COR-L47 (cell line): ENCODE measurements at regions not wholly inside any gene's neighbourhood (a gene's known extent, or its start where the extent isn't known, plus 50 kb on each side); places are given as distances from the start of the nearest gene placed in this dataset.
"Not testable (repeated sequence)": the region's sequence is repeated elsewhere in the genome, so short reads cannot be mapped to it uniquely, and the experiment has no call there.

Experiments used
- DNase-seq: peaks from one replicate; lab custom pipeline; 2025; lab: John Stamatoyannopoulos, UW

GRCh38 chr16:80915079-80915450, 91.6 kb downstream of the CMC2 start:
- DNase-seq, result no peak

- no peak for DNase-seq
Observed at GRCh38 chr16:80914379-80915078, 92.2 kb downstream of the CMC2 start.

- DNase-seq, result no peak
Observed at GRCh38 chr16:80913397-80913796, 93.3 kb downstream of the CMC2 start.

- DNase-seq, result no peak
Observed at GRCh38 chr16:80912651-80913050, 94.0 kb downstream of the CMC2 start.

- no peak for DNase-seq
Observed at GRCh38 chr16:80910434-80910833, 96.3 kb downstream of the CMC2 start.

- DNase-seq, result no peak
Observed at GRCh38 chr16:80909720-80910119, 97.0 kb downstream of the CMC2 start.

- not testable (repeated sequence) for DNase-seq
Observed at GRCh38 chr16:80906169-80906568, 100.5 kb downstream of the CMC2 start.

- no peak for DNase-seq
Observed at GRCh38 chr16:80903616-80904015, 99.2 kb upstream of the CDYL2 start.

- no peak for DNase-seq
Observed at GRCh38 chr16:80902306-80903110, 98.1 kb upstream of the CDYL2 start.

- no peak for DNase-seq
Observed at GRCh38 chr16:80900593-80900954, 96.2 kb upstream of the CDYL2 start.

- no peak for DNase-seq
Observed at GRCh38 chr16:80899809-80900592, 95.6 kb upstream of the CDYL2 start.

- DNase-seq, result no peak
Observed at GRCh38 chr16:80896776-80897175, 92.4 kb upstream of the CDYL2 start.

GRCh38 chr16:80894091-80894490, 89.7 kb upstream of the CDYL2 start:
- DNase-seq, result no peak

GRCh38 chr16:80893686-80894085, 89.3 kb upstream of the CDYL2 start:
- no peak for DNase-seq

GRCh38 chr16:80892395-80892794, 88.0 kb upstream of the CDYL2 start:
- not testable (repeated sequence) for DNase-seq

- DNase-seq, result no peak
Observed at GRCh38 chr16:80889779-80890359, 85.5 kb upstream of the CDYL2 start.

GRCh38 chr16:80887062-80887461, 82.7 kb upstream of the CDYL2 start:
- DNase-seq, result no peak

- DNase-seq, result no peak
Observed at GRCh38 chr16:80883816-80884215, 79.4 kb upstream of the CDYL2 start.

GRCh38 chr16:80883159-80883642, 78.8 kb upstream of the CDYL2 start:
- peak; percentile 4 for DNase-seq

- no peak for DNase-seq
Observed at GRCh38 chr16:80875616-80876015, 71.2 kb upstream of the CDYL2 start.

GRCh38 chr16:80874925-80875324, 70.5 kb upstream of the CDYL2 start:
- no peak for DNase-seq

GRCh38 chr16:80862160-80862705, 57.8 kb upstream of the CDYL2 start:
- no peak for DNase-seq
